ENCODE measurements at regions not wholly inside any gene's neighbourhood (a gene's known extent, or its start where the extent isn't known, plus 50 kb on each side); places are given as distances from the start of the nearest gene placed in this dataset.
A peak's percentile ranks its signal among the peaks of the same experiment; 100 is the strongest.

DNA sequence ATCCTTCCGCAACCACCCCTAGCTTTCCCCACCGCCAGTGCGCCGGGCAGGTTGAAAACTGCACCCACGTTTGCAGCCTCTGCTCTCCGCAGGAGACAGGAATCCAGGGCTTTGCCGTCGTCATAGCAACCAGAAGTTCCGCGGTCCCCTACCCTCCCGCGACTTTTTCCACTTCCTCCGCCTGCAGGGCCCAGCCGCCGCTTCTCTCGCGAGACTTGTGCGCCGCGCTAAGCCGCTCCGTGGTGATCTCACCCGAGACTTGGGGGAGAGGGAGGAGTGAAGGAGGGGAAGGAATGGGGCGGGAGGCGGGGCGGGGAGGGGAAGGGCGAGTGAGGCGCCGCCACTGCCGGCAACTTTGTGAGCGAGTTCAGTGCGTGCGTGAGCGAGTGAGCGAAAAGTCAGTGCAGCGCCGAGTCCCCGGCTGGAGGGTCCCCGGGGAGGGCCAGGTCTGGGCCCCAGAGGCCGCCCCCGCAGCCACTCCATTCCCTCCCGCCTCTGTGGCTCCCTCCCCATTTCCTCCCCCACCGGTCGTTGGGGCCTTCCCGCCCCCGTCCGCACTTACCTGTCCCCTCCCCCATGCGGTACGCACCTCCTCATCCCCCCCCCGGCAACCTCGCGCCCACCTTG is 413.0 kb downstream of the PCNX1 start, which contains the start of gene SIPA1L1 (continued):
- no peak for TF ChIP-seq CHD1 (IDR thresholded peaks at IDR 0.05; ENCODE audit: low read depth, low read length)

DNA sequence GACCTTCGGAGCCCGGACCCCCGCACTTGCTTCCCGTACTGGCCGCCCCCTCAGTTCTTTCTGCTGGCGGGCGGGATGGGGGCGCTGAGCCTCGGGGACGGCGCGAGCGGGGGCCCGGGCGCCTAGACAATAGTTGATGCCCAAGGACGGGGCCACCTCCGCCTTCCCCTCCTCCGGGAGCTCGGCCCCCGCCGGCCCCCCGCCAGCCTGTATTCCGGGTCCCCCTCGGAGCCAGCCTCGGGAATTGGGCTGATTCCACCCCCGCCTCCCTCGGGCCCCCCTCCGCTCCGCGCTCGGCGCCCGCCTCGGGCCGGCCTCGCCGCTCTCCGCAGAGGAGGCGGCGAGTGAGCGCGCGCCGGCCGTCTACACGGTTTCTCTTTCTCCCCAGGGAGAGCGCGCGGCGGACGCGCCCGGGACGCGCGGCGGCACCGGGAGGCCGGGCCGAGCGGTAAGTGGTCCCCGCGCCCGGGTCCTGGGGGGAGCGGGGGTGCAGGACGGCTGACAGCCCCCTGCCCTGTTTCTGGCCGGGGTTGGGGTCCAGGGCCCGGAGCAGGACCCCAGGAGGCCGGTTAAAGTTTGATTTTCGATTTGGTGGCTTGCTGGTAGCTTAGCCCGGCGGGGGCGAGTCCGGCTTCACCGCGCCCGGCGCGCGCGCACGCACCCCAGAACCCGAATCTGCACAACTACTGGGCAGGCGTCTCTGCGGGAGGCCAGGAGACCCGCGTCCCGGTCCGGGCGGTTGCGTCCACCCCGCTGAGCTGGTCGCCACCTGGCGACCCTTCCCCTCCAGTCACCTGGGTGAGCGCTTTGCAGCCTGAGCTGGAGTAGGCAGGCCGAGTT is 413.7 kb downstream of the PCNX1 start:
- H2AFZ ChIP-seq (replicated peaks; ENCODE audit: low read length, poor library complexity) = peak overlapping the region; percentile 87
- H3K27me3 ChIP-seq (ENCODE audit: control insufficient read depth, insufficient read depth, low read length) = no peaks in the 10 kb centered on the region
- ATAC-seq (ENCODE audit: low read depth) (peak; percentile 67), DNase-seq (peak; percentile 69)
- H3K27ac ChIP-seq (ENCODE audit: insufficient read depth, low read length) = peak overlapping the region; percentile 91
- ChIA-PET POLR2A (ENCODE audit: unreplicated experiment) (interaction anchor here (0.6 to 0.7 kb wide), 3 partner anchors 42 to 435 kb away, joined by 3 to 4 read pairs (median 3); no protein-coding TSS in a partner anchor), CTCF (interaction anchor here (1.0 to 2.3 kb wide), 4 partner anchors 91 to 271 kb away, joined by 3 to 7 read pairs (median 6); no protein-coding TSS in a partner anchor)
- peak overlapping the region; percentile 69 for H2BK120ac ChIP-seq (ENCODE audit: low read depth, low read length)
- peaks cover 7 to 35% of the 10 kb centered on the region in 2 experiments for H3K79me1 ChIP-seq (ENCODE audit: low read depth in 1 of 2, low read length in 2 of 2)
- peak overlapping the region; percentile 37 for H3K23ac ChIP-seq (ENCODE audit: low read depth, low read length)
- H3K4ac ChIP-seq (ENCODE audit: low read depth, low read length) = peak overlapping the region; percentile 86
- no peaks in the 10 kb centered on the region; the same call in 1 of the 2 replicates for H3K9me1 ChIP-seq (ENCODE audit: insufficient read depth, low read length)
- H3K36me3 ChIP-seq (ENCODE audit: control insufficient read depth, insufficient read depth, low read length) = no peaks in the 10 kb centered on the region
- H2BK20ac ChIP-seq (ENCODE audit: low read depth, low read length) = 0 out of 2 replicates have a peak overlapping the region, but pooled peaks have one; percentile 20
- H3K4me2 ChIP-seq (ENCODE audit: low read depth, low read length) = peak overlapping the region; percentile 97
- peak overlapping the region; percentile 80; the same call in 1 of the 2 replicates for H2AK5ac ChIP-seq (ENCODE audit: low read depth, low read length)
- H3K9ac ChIP-seq (ENCODE audit: low read depth, low read length) = peak overlapping the region; percentile 85
- WGBS, 2 experiments (ENCODE audit: extremely low coverage in 2 of 2, insufficient read length in 1 of 2) = 0% methylated on average over 31 of the region's 96 CpGs; no CpG with 5 or more reads in 1 of the 2 experiments
- intact Hi-C loops (cut with micrococcal nuclease) = loop anchor here (1.0 to 5.0 kb wide), 9 partner anchors 51 to 536 kb away; no protein-coding TSS in a partner anchor
- in situ Hi-C loops (cut with MboI; ENCODE audit: low sequenced_read_pairs) = no loop called here
- peak overlapping the region; percentile 18 to 74 for H4K8ac ChIP-seq (ENCODE audit: low read depth in 2 of 2, low read length in 2 of 2)
- peak overlapping the region; percentile 96 for H3K4me3 ChIP-seq (ENCODE audit: insufficient read depth, low read depth, low read length)
- H4K91ac ChIP-seq (ENCODE audit: insufficient read depth, low read depth, low read length) = peak overlapping the region; percentile 84
- no peaks in the 10 kb centered on the region for H3K9me3 ChIP-seq (ENCODE audit: control insufficient read depth, insufficient read depth, low read length)
- H3K18ac ChIP-seq (ENCODE audit: low read depth, low read length) = peak overlapping the region; percentile 56
- no peaks in the 10 kb centered on the region for H4K20me1 ChIP-seq (ENCODE audit: insufficient read depth, low read length)
- H2AK9ac ChIP-seq (replicated peaks; ENCODE audit: low read depth, low read length, poor library complexity) = peak overlapping the region; percentile 70
- peak overlapping the region; percentile 92 for H2BK5ac ChIP-seq (ENCODE audit: low read depth, low read length, poor library complexity, severe bottlenecking)
- peak overlapping the region; percentile 80 for H3K14ac ChIP-seq (replicated peaks; ENCODE audit: low read depth, low read length)
- H2BK15ac ChIP-seq (ENCODE audit: low read depth, low read length) = peak overlapping the region; percentile 0; the same call in 1 of the 3 replicates
- no TSS peak for BruUV-seq (replicated peaks)
- dilution Hi-C loops (cut with HindIII; ENCODE audit: low sequenced_read_pairs, unreplicated experiment) = no loop called here
- H3K4me1 ChIP-seq (ENCODE audit: control insufficient read depth, insufficient read depth, low read length) = peaks cover 5% of the 10 kb centered on the region
- H3K56ac ChIP-seq (ENCODE audit: extremely low read depth, insufficient read depth, low read length) = peak overlapping the region; percentile 77
- peak overlapping the region; percentile 47 for H4K5ac ChIP-seq (ENCODE audit: low read depth, low read length)
- TF ChIP-seq POLR2A (IDR thresholded peaks at IDR 0.05; ENCODE audit: low read depth, low read length) = peak; percentile 36; the same call in 1 of the 2 replicates
- peak; percentile 12; the same call in 1 of the 2 replicates for TF ChIP-seq RAD21 (IDR thresholded peaks at IDR 0.05; ENCODE audit: low read length)
- TF ChIP-seq, protein P1, sequence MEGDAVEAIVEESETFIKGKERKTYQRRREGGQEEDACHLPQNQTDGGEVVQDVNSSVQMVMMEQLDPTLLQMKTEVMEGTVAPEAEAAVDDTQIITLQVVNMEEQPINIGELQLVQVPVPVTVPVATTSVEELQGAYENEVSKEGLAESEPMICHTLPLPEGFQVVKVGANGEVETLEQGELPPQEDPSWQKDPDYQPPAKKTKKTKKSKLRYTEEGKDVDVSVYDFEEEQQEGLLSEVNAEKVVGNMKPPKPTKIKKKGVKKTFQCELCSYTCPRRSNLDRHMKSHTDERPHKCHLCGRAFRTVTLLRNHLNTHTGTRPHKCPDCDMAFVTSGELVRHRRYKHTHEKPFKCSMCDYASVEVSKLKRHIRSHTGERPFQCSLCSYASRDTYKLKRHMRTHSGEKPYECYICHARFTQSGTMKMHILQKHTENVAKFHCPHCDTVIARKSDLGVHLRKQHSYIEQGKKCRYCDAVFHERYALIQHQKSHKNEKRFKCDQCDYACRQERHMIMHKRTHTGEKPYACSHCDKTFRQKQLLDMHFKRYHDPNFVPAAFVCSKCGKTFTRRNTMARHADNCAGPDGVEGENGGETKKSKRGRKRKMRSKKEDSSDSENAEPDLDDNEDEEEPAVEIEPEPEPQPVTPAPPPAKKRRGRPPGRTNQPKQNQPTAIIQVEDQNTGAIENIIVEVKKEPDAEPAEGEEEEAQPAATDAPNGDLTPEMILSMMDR (conservative IDR thresholded peaks at IDR 0.05; ENCODE audit: low read depth, low read length) = no peak
